ENCODE measurements at regions not wholly inside any gene's neighbourhood (a gene's known extent, or its start where the extent isn't known, plus 50 kb on each side); places are given as distances from the start of the nearest gene placed in this dataset.

DNA sequence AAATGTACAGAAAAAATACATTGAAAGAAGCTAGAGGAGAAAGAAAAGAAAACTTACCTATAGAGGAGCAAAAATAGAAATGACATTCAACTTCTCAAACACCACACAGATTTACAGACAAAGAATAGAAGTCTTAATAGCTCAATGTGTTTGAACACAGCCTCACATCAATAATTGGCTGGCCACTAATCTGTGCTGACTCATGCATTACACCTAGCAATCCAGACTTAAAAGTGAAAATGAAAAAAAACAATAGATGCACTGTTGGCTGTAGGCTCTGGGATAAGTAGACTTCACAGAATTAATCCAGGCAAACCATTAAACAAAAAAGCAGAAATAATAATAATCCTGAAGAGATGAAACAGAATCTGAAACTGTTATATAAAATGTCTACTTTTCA lies 961.3 kb upstream of the CELF4 start:
- Histone ChIP-seq H3K4me3 (ENCODE audit: low read depth, low read length, poor library complexity, severe bottlenecking) (no peak overlapping the region), H3K4me1 (ENCODE audit: insufficient read depth, low read length, severe bottlenecking) (no peaks in the 10 kb centered on the region), H3K27ac (ENCODE audit: low read depth, low read length, poor library complexity, severe bottlenecking) (no peak overlapping the region), H3K36me3 (ENCODE audit: insufficient read depth, low read length) (no peaks in the 10 kb centered on the region), H2AFZ (ENCODE audit: low read length) (no peak overlapping the region), H3K27me3 (ENCODE audit: insufficient read depth, low read length) (no peaks in the 10 kb centered on the region), H3F3A (ENCODE audit: insufficient read depth, low read length) (no peaks in the 10 kb centered on the region), H4K20me1 (ENCODE audit: insufficient read depth, low read length) (no peaks in the 10 kb centered on the region), H3K9me2 (ENCODE audit: low read depth, low read length) (no peaks in the 10 kb centered on the region), H3K9ac (ENCODE audit: low read length) (no peak overlapping the region), H3K79me2 (ENCODE audit: insufficient read depth, low read length) (no peaks in the 10 kb centered on the region), H3K4me2 (ENCODE audit: low read length) (no peak overlapping the region), H3K9me3 (ENCODE audit: low read length) (no peaks in the 10 kb centered on the region)
- TF ChIP-seq EZH2 (IDR thresholded peaks at IDR 0.05; ENCODE audit: borderline replicate concordance, low read length), result no peak
- TF ChIP-seq CTCF (IDR thresholded peaks at IDR 0.05; ENCODE audit: low read length), result no peak

- Histone ChIP-seq H3K4me1 (ENCODE audit: insufficient read depth, low read length, severe bottlenecking) (no peaks in the 10 kb centered on the region), H3K4me2 (ENCODE audit: low read length) (no peak overlapping the region), H3K27me3 (ENCODE audit: insufficient read depth, low read length) (no peaks in the 10 kb centered on the region), H3K9me3 (ENCODE audit: low read length) (no peaks in the 10 kb centered on the region), H3K9me2 (ENCODE audit: low read depth, low read length) (no peaks in the 10 kb centered on the region), H3K4me3 (ENCODE audit: low read depth, low read length, poor library complexity, severe bottlenecking) (no peak overlapping the region), H3K27ac (ENCODE audit: low read depth, low read length, poor library complexity, severe bottlenecking) (no peak overlapping the region), H3K9ac (ENCODE audit: low read length) (no peak overlapping the region), H3F3A (ENCODE audit: insufficient read depth, low read length) (no peaks in the 10 kb centered on the region), H4K20me1 (ENCODE audit: insufficient read depth, low read length) (no peaks in the 10 kb centered on the region), H3K79me2 (ENCODE audit: insufficient read depth, low read length) (no peaks in the 10 kb centered on the region), H3K36me3 (ENCODE audit: insufficient read depth, low read length) (no peaks in the 10 kb centered on the region), H2AFZ (ENCODE audit: low read length) (no peak overlapping the region)
- TF ChIP-seq CTCF (IDR thresholded peaks at IDR 0.05; ENCODE audit: low read length) (no peak), EZH2 (IDR thresholded peaks at IDR 0.05; ENCODE audit: borderline replicate concordance, low read length) (no peak)
Observed at GRCh38 chr18:38525039-38525438, 959.4 kb upstream of the CELF4 start.

DNA sequence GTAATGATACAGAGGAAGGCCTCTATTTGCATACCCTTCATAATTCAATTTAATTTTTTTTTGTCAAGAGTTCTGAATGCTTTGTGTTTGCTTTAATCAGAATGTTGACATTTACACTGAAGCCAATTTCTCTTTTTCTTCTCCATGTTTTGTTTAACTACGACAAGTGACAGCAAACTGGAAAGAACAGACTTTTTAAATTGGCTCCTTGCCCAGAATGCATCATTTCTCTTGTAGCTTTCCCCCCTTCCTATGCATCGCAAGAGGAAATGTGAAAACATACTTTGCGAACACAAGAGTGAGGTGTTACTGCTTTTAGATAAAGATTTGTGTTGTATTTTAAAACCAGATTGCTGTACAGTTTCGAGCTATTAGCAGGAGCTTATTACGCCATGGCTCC lies 955.2 kb upstream of the CELF4 start:
- Histone ChIP-seq H3K4me2 (ENCODE audit: low read length) (no peak overlapping the region), H3K36me3 (ENCODE audit: insufficient read depth, low read length) (no peaks in the 10 kb centered on the region), H3K79me2 (ENCODE audit: insufficient read depth, low read length) (no peaks in the 10 kb centered on the region), H3F3A (ENCODE audit: insufficient read depth, low read length) (no peaks in the 10 kb centered on the region), H3K4me1 (ENCODE audit: insufficient read depth, low read length, severe bottlenecking) (no peaks in the 10 kb centered on the region), H3K9me3 (ENCODE audit: low read length) (no peaks in the 10 kb centered on the region), H3K27me3 (ENCODE audit: insufficient read depth, low read length) (no peaks in the 10 kb centered on the region), H3K9ac (ENCODE audit: low read length) (no peak overlapping the region), H3K4me3 (ENCODE audit: low read depth, low read length, poor library complexity, severe bottlenecking) (no peak overlapping the region), H3K27ac (ENCODE audit: low read depth, low read length, poor library complexity, severe bottlenecking) (no peak overlapping the region), H4K20me1 (ENCODE audit: insufficient read depth, low read length) (no peaks in the 10 kb centered on the region), H3K9me2 (ENCODE audit: low read depth, low read length) (no peaks in the 10 kb centered on the region), H2AFZ (ENCODE audit: low read length) (no peak overlapping the region)
- no peak for TF ChIP-seq EZH2 (IDR thresholded peaks at IDR 0.05; ENCODE audit: borderline replicate concordance, low read length)
- no peak for TF ChIP-seq CTCF (IDR thresholded peaks at IDR 0.05; ENCODE audit: low read length)
